ENCODE measurements at regions not wholly inside any gene's neighbourhood (a gene's known extent, or its start where the extent isn't known, plus 50 kb on each side); places are given as distances from the start of the nearest gene placed in this dataset.

- TF ChIP-seq REST (IDR thresholded peaks at IDR 0.05; ENCODE audit: unreplicated experiment) (no peak), CTCF (conservative IDR thresholded peaks at IDR 0.05; ENCODE audit: low read depth in 2 of 2) (peak; percentile 28 to 54; a peak in 3 of 4 replicates)
Observed at GRCh38 chr2:188065386-188065785, 226.3 kb upstream of the GULP1 start.
